ENCODE measurements at regions not wholly inside any gene's neighbourhood (a gene's known extent, or its start where the extent isn't known, plus 50 kb on each side); places are given as distances from the start of the nearest gene placed in this dataset.

GRCh38 chr13:78198419-78198818 lies 279.8 kb upstream of the EDNRB start:
- TF ChIP-seq CTCF (IDR thresholded peaks at IDR 0.05; ENCODE audit: poor library complexity) (no peak), EZH2 (IDR thresholded peaks at IDR 0.05; ENCODE audit: borderline replicate concordance) (no peak), EZH2phosphoT487 (IDR thresholded peaks at IDR 0.05; ENCODE audit: low read depth, severe bottlenecking, unreplicated experiment) (no peak)

Measured in hepatocyte (in vitro differentiated cells).